ENCODE measurements at regions not wholly inside any gene's neighbourhood (a gene's known extent, or its start where the extent isn't known, plus 50 kb on each side); places are given as distances from the start of the nearest gene placed in this dataset.
A peak's percentile ranks its signal among the peaks of the same experiment; 100 is the strongest.
"Not testable (repeated sequence)": the region's sequence is repeated elsewhere in the genome, so short reads cannot be mapped to it uniquely, and the experiment has no call there.

- TF ChIP-seq PAX5 (IDR thresholded peaks at IDR 0.05; ENCODE audit: insufficient read depth, low read length, severe bottlenecking), result no peak
- TF ChIP-seq TAF1 (IDR thresholded peaks at IDR 0.05; ENCODE audit: low read depth, low read length), result no peak
- TF ChIP-seq POU2F2 (IDR thresholded peaks at IDR 0.05; ENCODE audit: low read depth, low read length), result no peak
- TF ChIP-seq POLR2AphosphoS5 (IDR thresholded peaks at IDR 0.05; ENCODE audit: low read depth, low read length), result no peak
- TF ChIP-seq SPI1 (IDR thresholded peaks at IDR 0.05; ENCODE audit: low read depth, low read length), result no peak
- no peak for TF ChIP-seq POLR2A (IDR thresholded peaks at IDR 0.05; ENCODE audit: low read depth, low read length)
- DNase-seq (ENCODE audit: insufficient read length, low spot score) (no peak), FAIRE-seq (no peak)
Observed at GRCh38 chr3:182315313-182315712, 478.0 kb upstream of the ATP11B start.

GRCh38 chr3:182323126-182323700 lies 470.1 kb upstream of the ATP11B start:
- no peak for FAIRE-seq
- no peak for TF ChIP-seq TAF1 (IDR thresholded peaks at IDR 0.05; ENCODE audit: low read depth, low read length)
- no peak for TF ChIP-seq PAX5 (IDR thresholded peaks at IDR 0.05; ENCODE audit: insufficient read depth, low read length, severe bottlenecking)
- TF ChIP-seq POLR2AphosphoS5 (IDR thresholded peaks at IDR 0.05; ENCODE audit: low read depth, low read length), result no peak
- no peak for TF ChIP-seq SPI1 (IDR thresholded peaks at IDR 0.05; ENCODE audit: low read depth, low read length)
- no peak for TF ChIP-seq POLR2A (IDR thresholded peaks at IDR 0.05; ENCODE audit: low read depth, low read length)
- no peak for TF ChIP-seq POU2F2 (IDR thresholded peaks at IDR 0.05; ENCODE audit: low read depth, low read length)
- DNase-seq (ENCODE audit: insufficient read length, low spot score), result no peak

GRCh38 chr3:182323898-182324297 lies 469.4 kb upstream of the ATP11B start:
- FAIRE-seq, result no peak
- no peak for TF ChIP-seq POLR2A (IDR thresholded peaks at IDR 0.05; ENCODE audit: low read depth, low read length)
- DNase-seq (ENCODE audit: insufficient read length, low spot score), result no peak

GRCh38 chr3:182325213-182325950 lies 467.9 kb upstream of the ATP11B start:
- no peak for DNase-seq (ENCODE audit: insufficient read length, low spot score)
- FAIRE-seq, result peak; percentile 67
- no peak for TF ChIP-seq SPI1 (IDR thresholded peaks at IDR 0.05; ENCODE audit: low read depth, low read length)
- no peak for TF ChIP-seq PAX5 (IDR thresholded peaks at IDR 0.05; ENCODE audit: insufficient read depth, low read length, severe bottlenecking)
- TF ChIP-seq TAF1 (IDR thresholded peaks at IDR 0.05; ENCODE audit: low read depth, low read length), result no peak
- TF ChIP-seq POU2F2 (IDR thresholded peaks at IDR 0.05; ENCODE audit: low read depth, low read length), result no peak
- TF ChIP-seq POLR2AphosphoS5 (IDR thresholded peaks at IDR 0.05; ENCODE audit: low read depth, low read length), result no peak
- TF ChIP-seq POLR2A (IDR thresholded peaks at IDR 0.05; ENCODE audit: low read depth, low read length), result no peak

GRCh38 chr3:182327196-182327681 lies 466.1 kb upstream of the ATP11B start:
- FAIRE-seq (no peak), DNase-seq (ENCODE audit: insufficient read length, low spot score) (no peak)
- no peak for TF ChIP-seq SPI1 (IDR thresholded peaks at IDR 0.05; ENCODE audit: low read depth, low read length)
- no peak for TF ChIP-seq POU2F2 (IDR thresholded peaks at IDR 0.05; ENCODE audit: low read depth, low read length)
- TF ChIP-seq TAF1 (IDR thresholded peaks at IDR 0.05; ENCODE audit: low read depth, low read length), result no peak
- no peak for TF ChIP-seq POLR2AphosphoS5 (IDR thresholded peaks at IDR 0.05; ENCODE audit: low read depth, low read length)
- no peak for TF ChIP-seq POLR2A (IDR thresholded peaks at IDR 0.05; ENCODE audit: low read depth, low read length)
- no peak for TF ChIP-seq PAX5 (IDR thresholded peaks at IDR 0.05; ENCODE audit: insufficient read depth, low read length, severe bottlenecking)

- no peak for FAIRE-seq
- no peak for TF ChIP-seq POLR2A (IDR thresholded peaks at IDR 0.05; ENCODE audit: low read depth, low read length)
- TF ChIP-seq PAX5 (IDR thresholded peaks at IDR 0.05; ENCODE audit: insufficient read depth, low read length, severe bottlenecking), result no peak
- no peak for TF ChIP-seq POU2F2 (IDR thresholded peaks at IDR 0.05; ENCODE audit: low read depth, low read length)
- TF ChIP-seq POLR2AphosphoS5 (IDR thresholded peaks at IDR 0.05; ENCODE audit: low read depth, low read length), result no peak
- no peak for TF ChIP-seq SPI1 (IDR thresholded peaks at IDR 0.05; ENCODE audit: low read depth, low read length)
- TF ChIP-seq TAF1 (IDR thresholded peaks at IDR 0.05; ENCODE audit: low read depth, low read length), result no peak
- DNase-seq (ENCODE audit: insufficient read length, low spot score), result no peak
Observed at GRCh38 chr3:182330646-182331045, 462.7 kb upstream of the ATP11B start.

GRCh38 chr3:182331341-182331740 lies 462.0 kb upstream of the ATP11B start:
- TF ChIP-seq PAX5 (IDR thresholded peaks at IDR 0.05; ENCODE audit: insufficient read depth, low read length, severe bottlenecking), result no peak
- TF ChIP-seq TAF1 (IDR thresholded peaks at IDR 0.05; ENCODE audit: low read depth, low read length), result no peak
- TF ChIP-seq SPI1 (IDR thresholded peaks at IDR 0.05; ENCODE audit: low read depth, low read length), result no peak
- no peak for TF ChIP-seq POLR2AphosphoS5 (IDR thresholded peaks at IDR 0.05; ENCODE audit: low read depth, low read length)
- TF ChIP-seq POU2F2 (IDR thresholded peaks at IDR 0.05; ENCODE audit: low read depth, low read length), result no peak
- TF ChIP-seq POLR2A (IDR thresholded peaks at IDR 0.05; ENCODE audit: low read depth, low read length), result no peak
- DNase-seq (ENCODE audit: insufficient read length, low spot score), result no peak
- FAIRE-seq, result no peak

GRCh38 chr3:182342252-182342651 lies 451.1 kb upstream of the ATP11B start:
- no peak for FAIRE-seq
- TF ChIP-seq POU2F2 (IDR thresholded peaks at IDR 0.05; ENCODE audit: low read depth, low read length) (no peak), PAX5 (IDR thresholded peaks at IDR 0.05; ENCODE audit: insufficient read depth, low read length, severe bottlenecking) (no peak), POLR2AphosphoS5 (IDR thresholded peaks at IDR 0.05; ENCODE audit: low read depth, low read length) (no peak), POLR2A (IDR thresholded peaks at IDR 0.05; ENCODE audit: low read depth, low read length) (no peak), TAF1 (IDR thresholded peaks at IDR 0.05; ENCODE audit: low read depth, low read length) (no peak), SPI1 (IDR thresholded peaks at IDR 0.05; ENCODE audit: low read depth, low read length) (no peak)
- DNase-seq (ENCODE audit: insufficient read length, low spot score), result no peak

- DNase-seq (ENCODE audit: insufficient read length, low spot score); FAIRE-seq: not testable (repeated sequence)
Observed at GRCh38 chr3:182344026-182344425, 449.3 kb upstream of the ATP11B start.

- FAIRE-seq (no peak), DNase-seq (ENCODE audit: insufficient read length, low spot score) (no peak)
- TF ChIP-seq POLR2AphosphoS5 (IDR thresholded peaks at IDR 0.05; ENCODE audit: low read depth, low read length) (no peak), POU2F2 (IDR thresholded peaks at IDR 0.05; ENCODE audit: low read depth, low read length) (no peak), PAX5 (IDR thresholded peaks at IDR 0.05; ENCODE audit: insufficient read depth, low read length, severe bottlenecking) (no peak)
Observed at GRCh38 chr3:182349051-182349450, 444.3 kb upstream of the ATP11B start.
